ENCODE measurements at regions not wholly inside any gene's neighbourhood (a gene's known extent, or its start where the extent isn't known, plus 50 kb on each side); places are given as distances from the start of the nearest gene placed in this dataset.

- H3K4me3 ChIP-seq = no peak overlapping the region
- H3K27me3 ChIP-seq = no peaks in the 10 kb centered on the region
- TF ChIP-seq CTCF (IDR thresholded peaks at IDR 0.05) (no peak), POLR2A (IDR thresholded peaks at IDR 0.05) (no peak)
- no peaks in the 10 kb centered on the region for H3K4me1 ChIP-seq
- intact Hi-C loops (cut with DNase I; ENCODE audit: low total_unique reads) = no loop called here
- H3K36me3 ChIP-seq = no peaks in the 10 kb centered on the region
- H3K27ac ChIP-seq = no peak overlapping the region
- H3K9me3 ChIP-seq = no peaks in the 10 kb centered on the region
- DNase-seq = no peak
These were observed 88.9 kb downstream of the ELAPOR2 start for GRCh38 chr7:86970547-86970946.

- Histone ChIP-seq H3K36me3 (no peaks in the 10 kb centered on the region), H3K27me3 (no peaks in the 10 kb centered on the region), H3K9me3 (no peaks in the 10 kb centered on the region), H3K4me3 (no peak overlapping the region), H3K4me1 (no peaks in the 10 kb centered on the region), H3K27ac (no peak overlapping the region)
- intact Hi-C loops (cut with DNase I; ENCODE audit: low total_unique reads) = no loop called here
- DNase-seq = no peak
- TF ChIP-seq POLR2A (IDR thresholded peaks at IDR 0.05) (no peak), CTCF (IDR thresholded peaks at IDR 0.05) (no peak)
These were observed 89.6 kb downstream of the ELAPOR2 start for GRCh38 chr7:86969865-86970264.

GRCh38 chr7:86968618-86969017 is 90.8 kb downstream of the ELAPOR2 start:
- no peak for TF ChIP-seq POLR2A (IDR thresholded peaks at IDR 0.05)
- no peak for TF ChIP-seq CTCF (IDR thresholded peaks at IDR 0.05)
- no peaks in the 10 kb centered on the region for H3K27me3 ChIP-seq
- no peaks in the 10 kb centered on the region for H3K36me3 ChIP-seq
- DNase-seq = no peak
- no peaks in the 10 kb centered on the region for H3K4me1 ChIP-seq
- H3K9me3 ChIP-seq = no peaks in the 10 kb centered on the region
- H3K4me3 ChIP-seq = no peak overlapping the region
- intact Hi-C loops (cut with DNase I; ENCODE audit: low total_unique reads) = no loop called here
- H3K27ac ChIP-seq = no peak overlapping the region

GRCh38 chr7:86966916-86967315 is 92.5 kb downstream of the ELAPOR2 start:
- Histone ChIP-seq H3K9me3 (no peaks in the 10 kb centered on the region), H3K27ac (no peak overlapping the region), H3K36me3 (no peaks in the 10 kb centered on the region), H3K27me3 (no peaks in the 10 kb centered on the region), H3K4me3 (no peak overlapping the region), H3K4me1 (no peaks in the 10 kb centered on the region)
- no peak for DNase-seq
- TF ChIP-seq POLR2A (IDR thresholded peaks at IDR 0.05) (no peak), CTCF (IDR thresholded peaks at IDR 0.05) (no peak)
- intact Hi-C loops (cut with DNase I; ENCODE audit: low total_unique reads) = no loop called here

GRCh38 chr7:86965727-86966120 is 93.7 kb downstream of the ELAPOR2 start:
- no peak overlapping the region for H3K4me3 ChIP-seq
- no peak for DNase-seq
- no peaks in the 10 kb centered on the region for H3K36me3 ChIP-seq
- no peak for TF ChIP-seq CTCF (IDR thresholded peaks at IDR 0.05)
- no peak for TF ChIP-seq POLR2A (IDR thresholded peaks at IDR 0.05)
- no peaks in the 10 kb centered on the region for H3K27me3 ChIP-seq
- no peaks in the 10 kb centered on the region for H3K9me3 ChIP-seq
- intact Hi-C loops (cut with DNase I; ENCODE audit: low total_unique reads) = no loop called here
- no peaks in the 10 kb centered on the region for H3K4me1 ChIP-seq
- H3K27ac ChIP-seq = no peak overlapping the region
